ENCODE measurements at regions not wholly inside any gene's neighbourhood (a gene's known extent, or its start where the extent isn't known, plus 50 kb on each side); places are given as distances from the start of the nearest gene placed in this dataset.

GRCh38 chr2:64289737-64290136, 145.5 kb upstream of the PELI1 start:
- TF ChIP-seq REST (IDR thresholded peaks at IDR 0.05; ENCODE audit: insufficient replicate concordance, low read depth) (no peak), POLR2AphosphoS5 (IDR thresholded peaks at IDR 0.05; ENCODE audit: low read depth) (no peak)
- TF ChIP-seq, protein P1, sequence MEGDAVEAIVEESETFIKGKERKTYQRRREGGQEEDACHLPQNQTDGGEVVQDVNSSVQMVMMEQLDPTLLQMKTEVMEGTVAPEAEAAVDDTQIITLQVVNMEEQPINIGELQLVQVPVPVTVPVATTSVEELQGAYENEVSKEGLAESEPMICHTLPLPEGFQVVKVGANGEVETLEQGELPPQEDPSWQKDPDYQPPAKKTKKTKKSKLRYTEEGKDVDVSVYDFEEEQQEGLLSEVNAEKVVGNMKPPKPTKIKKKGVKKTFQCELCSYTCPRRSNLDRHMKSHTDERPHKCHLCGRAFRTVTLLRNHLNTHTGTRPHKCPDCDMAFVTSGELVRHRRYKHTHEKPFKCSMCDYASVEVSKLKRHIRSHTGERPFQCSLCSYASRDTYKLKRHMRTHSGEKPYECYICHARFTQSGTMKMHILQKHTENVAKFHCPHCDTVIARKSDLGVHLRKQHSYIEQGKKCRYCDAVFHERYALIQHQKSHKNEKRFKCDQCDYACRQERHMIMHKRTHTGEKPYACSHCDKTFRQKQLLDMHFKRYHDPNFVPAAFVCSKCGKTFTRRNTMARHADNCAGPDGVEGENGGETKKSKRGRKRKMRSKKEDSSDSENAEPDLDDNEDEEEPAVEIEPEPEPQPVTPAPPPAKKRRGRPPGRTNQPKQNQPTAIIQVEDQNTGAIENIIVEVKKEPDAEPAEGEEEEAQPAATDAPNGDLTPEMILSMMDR (IDR thresholded peaks at IDR 0.05; ENCODE audit: insufficient read depth, low read length), result no peak
